ENCODE measurements at regions not wholly inside any gene's neighbourhood (a gene's known extent, or its start where the extent isn't known, plus 50 kb on each side); places are given as distances from the start of the nearest gene placed in this dataset.
"Not testable (repeated sequence)": the region's sequence is repeated elsewhere in the genome, so short reads cannot be mapped to it uniquely, and the experiment has no call there.

GRCh38 chr1:172918478-172918877, 132.3 kb downstream of the TNFSF18 start:
- DNase-seq (ENCODE audit: low spot score) = no peak

GRCh38 chr1:172926070-172926469, 124.7 kb downstream of the TNFSF18 start:
- DNase-seq (ENCODE audit: low spot score) = no peak

GRCh38 chr1:172928412-172928811, 122.3 kb downstream of the TNFSF18 start:
- DNase-seq (ENCODE audit: low spot score) = no peak

- DNase-seq (ENCODE audit: low spot score) = no peak
Measured at GRCh38 chr1:172929006-172929405, 121.7 kb downstream of the TNFSF18 start.

GRCh38 chr1:172930142-172930541, 120.6 kb downstream of the TNFSF18 start:
- DNase-seq (ENCODE audit: low spot score) = no peak

- DNase-seq (ENCODE audit: low spot score) = no peak
Measured at GRCh38 chr1:172931340-172931739, 119.4 kb downstream of the TNFSF18 start.

GRCh38 chr1:172931761-172932160, 119.0 kb downstream of the TNFSF18 start:
- DNase-seq (ENCODE audit: low spot score) = no peak

GRCh38 chr1:172932981-172933380, 117.8 kb downstream of the TNFSF18 start:
- no peak for DNase-seq (ENCODE audit: low spot score)

GRCh38 chr1:172934417-172934762, 116.4 kb downstream of the TNFSF18 start:
- DNase-seq (ENCODE audit: low spot score) = no peak

GRCh38 chr1:172935062-172935592, 115.6 kb downstream of the TNFSF18 start:
- DNase-seq (ENCODE audit: low spot score) = no peak

- no peak for DNase-seq (ENCODE audit: low spot score)
Measured at GRCh38 chr1:172936088-172936645, 114.6 kb downstream of the TNFSF18 start.

- DNase-seq (ENCODE audit: low spot score) = no peak
Measured at GRCh38 chr1:172938681-172939080, 112.1 kb downstream of the TNFSF18 start.

GRCh38 chr1:172939475-172939874, 111.3 kb downstream of the TNFSF18 start:
- no peak for DNase-seq (ENCODE audit: low spot score)

GRCh38 chr1:172940174-172940855, 110.4 kb downstream of the TNFSF18 start:
- DNase-seq (ENCODE audit: low spot score) = no peak

- no peak for DNase-seq (ENCODE audit: low spot score)
Measured at GRCh38 chr1:172941471-172941870, 109.3 kb downstream of the TNFSF18 start.

- no peak for DNase-seq (ENCODE audit: low spot score)
Measured at GRCh38 chr1:172941945-172942344, 108.8 kb downstream of the TNFSF18 start.

GRCh38 chr1:172943138-172943537, 107.6 kb downstream of the TNFSF18 start:
- not testable (repeated sequence) for DNase-seq (ENCODE audit: low spot score)

GRCh38 chr1:172944931-172945330, 105.8 kb downstream of the TNFSF18 start:
- no peak for DNase-seq (ENCODE audit: low spot score)

- peak; percentile 30 for DNase-seq (ENCODE audit: low spot score)
Measured at GRCh38 chr1:172946814-172947507, 103.8 kb downstream of the TNFSF18 start.

GRCh38 chr1:172948457-172948856, 102.3 kb downstream of the TNFSF18 start:
- DNase-seq (ENCODE audit: low spot score) = peak; percentile 38

GRCh38 chr1:172949096-172949495, 101.6 kb downstream of the TNFSF18 start:
- no peak for DNase-seq (ENCODE audit: low spot score)

GRCh38 chr1:172950528-172950927, 100.2 kb downstream of the TNFSF18 start:
- DNase-seq (ENCODE audit: low spot score) = no peak

Measured in H4 (cell line).